KMS-11 (cell line): ENCODE measurements at regions not wholly inside any gene's neighbourhood (a gene's known extent, or its start where the extent isn't known, plus 50 kb on each side); places are given as distances from the start of the nearest gene placed in this dataset.
"Not testable (repeated sequence)": the region's sequence is repeated elsewhere in the genome, so short reads cannot be mapped to it uniquely, and the experiment has no call there.

Experiments
- H2AFZ ChIP-seq: fragments of 200-600 bp; sonication (generic); 2 replicates; pipeline ENCODE4 v1.6.1; 2016; ENCODE audit warnings: antibody characterized with exemption, mixed run types, low read depth
- H3K27ac ChIP-seq: fragments of 200-600 bp; sonication (generic); 2 replicates; pipeline ENCODE4 v1.6.1; 2016; ENCODE audit warnings: mild to moderate bottlenecking, mixed run types
- H3K27me3 ChIP-seq: fragments of 200-600 bp; sonication (generic); 2 replicates; pipeline ENCODE4 v1.6.1; 2017; ENCODE audit warnings: mild to moderate bottlenecking, low read depth, mixed run types, moderate library complexity; ENCODE audit not compliant: insufficient read depth
- H3K36me3 ChIP-seq: fragments of 200-600 bp; sonication (generic); 2 replicates; pipeline ENCODE4 v1.6.1; 2017; ENCODE audit warnings: mild to moderate bottlenecking, mixed run types; ENCODE audit not compliant: insufficient read depth
- H3K4me1 ChIP-seq: fragments of 200-600 bp; sonication (generic); 2 replicates; pipeline ENCODE4 v1.6.1; 2016; ENCODE audit warnings: mild to moderate bottlenecking, low read depth, mixed run types; ENCODE audit not compliant: poor library complexity, severe bottlenecking
- H3K4me2 ChIP-seq: fragments of 200-600 bp; sonication (generic); 2 replicates; pipeline ENCODE4 v1.7.0; 2016; ENCODE audit warnings: mild to moderate bottlenecking, mixed run types
- H3K4me3 ChIP-seq: fragments of 200-600 bp; sonication (generic); IDR thresholded peaks from 2 replicates; pipeline ENCODE4 v1.6.1; 2017; ENCODE audit warnings: low read depth, low read length, mixed read lengths; ENCODE audit not compliant: insufficient read depth
- H3K79me2 ChIP-seq: fragments of 200-600 bp; sonication (generic); 2 replicates; pipeline ENCODE4 v1.6.1; 2016; ENCODE audit warnings: low read depth, mixed run types; ENCODE audit not compliant: insufficient read depth
- H3K9ac ChIP-seq: fragments of 200-600 bp; sonication (generic); 2 replicates; pipeline ENCODE4 v1.6.1; 2016; ENCODE audit warnings: mild to moderate bottlenecking, mixed run types
- H4K20me1 ChIP-seq: fragments of 200-600 bp; sonication (generic); 2 replicates; pipeline ENCODE4 v1.6.1; 2016; ENCODE audit warnings: mild to moderate bottlenecking, mixed run types; ENCODE audit not compliant: insufficient read depth
- CTCF ChIP-seq: fragments of 200-600 bp; sonication (generic); conservative IDR thresholded peaks from 2 replicates; pipeline ENCODE4 v1.6.1; 2017; ENCODE audit warnings: low read depth, mild to moderate bottlenecking, antibody characterized with exemption, low read length, moderate library complexity, mixed read lengths

- no peak overlapping the region for H3K4me2 ChIP-seq
Observed at GRCh38 chr18:56443166-56443907, 195.1 kb downstream of the TXNL1 start.

GRCh38 chr18:56438480-56438879, 199.9 kb downstream of the TXNL1 start:
- H3K4me3 ChIP-seq, H3K4me2 ChIP-seq, H3K4me1 ChIP-seq, H3K27ac ChIP-seq, H3K36me3 ChIP-seq, H2AFZ ChIP-seq, H3K79me2 ChIP-seq, H3K9ac ChIP-seq, H3K27me3 ChIP-seq, H4K20me1 ChIP-seq: not testable (repeated sequence)

More at GRCh38 chr18:56443166-56443907, 195.1 kb downstream of the TXNL1 start:
- no peak overlapping the region for H2AFZ ChIP-seq
- H3K27ac ChIP-seq = no peak overlapping the region
- H3K36me3 ChIP-seq = no peaks in the 10 kb centered on the region
- H3K4me3 ChIP-seq = no peak overlapping the region
- H4K20me1 ChIP-seq = no peaks in the 10 kb centered on the region
- H3K9ac ChIP-seq = no peak overlapping the region
- TF ChIP-seq CTCF = no peak
- H3K27me3 ChIP-seq = no peaks in the 10 kb centered on the region
- H3K79me2 ChIP-seq = no peaks in the 10 kb centered on the region
- no peaks in the 10 kb centered on the region for H3K4me1 ChIP-seq

- Histone ChIP-seq H3K9ac (no peak overlapping the region), H3K79me2 (no peaks in the 10 kb centered on the region), H2AFZ (no peak overlapping the region), H4K20me1 (no peaks in the 10 kb centered on the region), H3K4me1 (no peaks in the 10 kb centered on the region), H3K4me2 (no peak overlapping the region), H3K27me3 (no peaks in the 10 kb centered on the region), H3K27ac (no peak overlapping the region), H3K36me3 (no peaks in the 10 kb centered on the region), H3K4me3 (no peak overlapping the region)
- TF ChIP-seq CTCF = no peak
Observed at GRCh38 chr18:56436651-56437050, 201.7 kb downstream of the TXNL1 start.

- Histone ChIP-seq H3K27ac (no peak overlapping the region), H2AFZ (no peak overlapping the region), H3K36me3 (no peaks in the 10 kb centered on the region), H3K4me3 (no peak overlapping the region), H4K20me1 (no peaks in the 10 kb centered on the region), H3K27me3 (no peaks in the 10 kb centered on the region), H3K4me1 (peaks cover 3% of the 10 kb centered on the region), H3K79me2 (no peaks in the 10 kb centered on the region), H3K9ac (no peak overlapping the region), H3K4me2 (no peak overlapping the region)
- no peak for TF ChIP-seq CTCF
Observed at GRCh38 chr18:56433919-56434318, 204.5 kb downstream of the TXNL1 start.

GRCh38 chr18:56431551-56431950, 206.8 kb downstream of the TXNL1 start:
- peaks cover 13% of the 10 kb centered on the region for H3K4me1 ChIP-seq
- no peak overlapping the region for H3K27ac ChIP-seq
- H2AFZ ChIP-seq = no peak overlapping the region
- no peak overlapping the region for H3K4me3 ChIP-seq
- TF ChIP-seq CTCF = no peak
- H3K27me3 ChIP-seq = no peaks in the 10 kb centered on the region
- no peak overlapping the region for H3K4me2 ChIP-seq
- H3K9ac ChIP-seq = no peak overlapping the region
- H3K79me2 ChIP-seq = no peaks in the 10 kb centered on the region
- no peaks in the 10 kb centered on the region for H3K36me3 ChIP-seq
- no peaks in the 10 kb centered on the region for H4K20me1 ChIP-seq
